ENCODE measurements at regions not wholly inside any gene's neighbourhood (a gene's known extent, or its start where the extent isn't known, plus 50 kb on each side); places are given as distances from the start of the nearest gene placed in this dataset.
A peak's percentile ranks its signal among the peaks of the same experiment; 100 is the strongest.

GRCh38 chr9:11141357-11141756, 528.6 kb upstream of the PTPRD start:
- Mint-ChIP-seq H3K4me1 (ENCODE audit: unreplicated experiment) (no peaks in the 10 kb centered on the region), H3K9me3 (ENCODE audit: unreplicated experiment) (no peaks in the 10 kb centered on the region), H3K27ac (ENCODE audit: unreplicated experiment) (no peak overlapping the region), H3K36me3 (ENCODE audit: low read depth, unreplicated experiment) (no peaks in the 10 kb centered on the region), H3K4me3 (ENCODE audit: unreplicated experiment) (no peak overlapping the region), H3K27me3 (ENCODE audit: unreplicated experiment) (no peaks in the 10 kb centered on the region)
- no peak for TF ChIP-seq CTCF (IDR thresholded peaks at IDR 0.05; ENCODE audit: unreplicated experiment)
- no peak for DNase-seq (ENCODE audit: low spot score)

- Mint-ChIP-seq H3K4me1 (ENCODE audit: unreplicated experiment) (no peaks in the 10 kb centered on the region), H3K27ac (ENCODE audit: unreplicated experiment) (no peak overlapping the region), H3K9me3 (ENCODE audit: unreplicated experiment) (no peaks in the 10 kb centered on the region), H3K4me3 (ENCODE audit: unreplicated experiment) (no peak overlapping the region), H3K27me3 (ENCODE audit: unreplicated experiment) (no peaks in the 10 kb centered on the region), H3K36me3 (ENCODE audit: low read depth, unreplicated experiment) (no peaks in the 10 kb centered on the region)
- TF ChIP-seq CTCF (IDR thresholded peaks at IDR 0.05; ENCODE audit: unreplicated experiment) = no peak
- no peak for DNase-seq (ENCODE audit: low spot score)
These were observed 530.4 kb upstream of the PTPRD start for GRCh38 chr9:11142965-11143738.

- H3K4me1 Mint-ChIP-seq (ENCODE audit: unreplicated experiment) = no peaks in the 10 kb centered on the region
- no peak overlapping the region for H3K4me3 Mint-ChIP-seq (ENCODE audit: unreplicated experiment)
- TF ChIP-seq CTCF (IDR thresholded peaks at IDR 0.05; ENCODE audit: unreplicated experiment) = no peak
- no peak overlapping the region for H3K27ac Mint-ChIP-seq (ENCODE audit: unreplicated experiment)
- no peaks in the 10 kb centered on the region for H3K9me3 Mint-ChIP-seq (ENCODE audit: unreplicated experiment)
- no peaks in the 10 kb centered on the region for H3K36me3 Mint-ChIP-seq (ENCODE audit: low read depth, unreplicated experiment)
- no peak for DNase-seq (ENCODE audit: low spot score)
- H3K27me3 Mint-ChIP-seq (ENCODE audit: unreplicated experiment) = no peaks in the 10 kb centered on the region
These were observed 531.9 kb upstream of the PTPRD start for GRCh38 chr9:11144746-11145145.

- Mint-ChIP-seq H3K27me3 (ENCODE audit: unreplicated experiment) (no peaks in the 10 kb centered on the region), H3K4me1 (ENCODE audit: unreplicated experiment) (no peaks in the 10 kb centered on the region), H3K4me3 (ENCODE audit: unreplicated experiment) (no peak overlapping the region), H3K27ac (ENCODE audit: unreplicated experiment) (no peak overlapping the region), H3K9me3 (ENCODE audit: unreplicated experiment) (no peaks in the 10 kb centered on the region), H3K36me3 (ENCODE audit: low read depth, unreplicated experiment) (no peaks in the 10 kb centered on the region)
- no peak for TF ChIP-seq CTCF (IDR thresholded peaks at IDR 0.05; ENCODE audit: unreplicated experiment)
- no peak for DNase-seq (ENCODE audit: low spot score)
These were observed 535.4 kb upstream of the PTPRD start for GRCh38 chr9:11148189-11148588.

GRCh38 chr9:11149065-11149464, 536.3 kb upstream of the PTPRD start:
- H3K27me3 Mint-ChIP-seq (ENCODE audit: unreplicated experiment) = no peaks in the 10 kb centered on the region
- H3K4me1 Mint-ChIP-seq (ENCODE audit: unreplicated experiment) = no peaks in the 10 kb centered on the region
- no peaks in the 10 kb centered on the region for H3K9me3 Mint-ChIP-seq (ENCODE audit: unreplicated experiment)
- peak; percentile 27 for DNase-seq (ENCODE audit: low spot score)
- H3K36me3 Mint-ChIP-seq (ENCODE audit: low read depth, unreplicated experiment) = no peaks in the 10 kb centered on the region
- H3K4me3 Mint-ChIP-seq (ENCODE audit: unreplicated experiment) = no peak overlapping the region
- H3K27ac Mint-ChIP-seq (ENCODE audit: unreplicated experiment) = no peak overlapping the region
- TF ChIP-seq CTCF (IDR thresholded peaks at IDR 0.05; ENCODE audit: unreplicated experiment) = no peak
